Activated CD4-positive, CD25-positive, alpha-beta regulatory T cell treated with anti-CD3 and anti-CD28 coated beads, Interleukin-2, amount 50 U/mL, for 16 hours (primary cell): ENCODE measurements at regions not wholly inside any gene's neighbourhood (a gene's known extent, or its start where the extent isn't known, plus 50 kb on each side); places are given as distances from the start of the nearest gene placed in this dataset.
"Not testable (repeated sequence)": the region's sequence is repeated elsewhere in the genome, so short reads cannot be mapped to it uniquely, and the experiment has no call there.

ENCODE experiments used
- DNase-seq: peaks from one replicate; pipeline ENCODE4 v3.0.0-alpha.2; 2020; ENCODE audit warnings: low read depth, low spot score

DNA sequence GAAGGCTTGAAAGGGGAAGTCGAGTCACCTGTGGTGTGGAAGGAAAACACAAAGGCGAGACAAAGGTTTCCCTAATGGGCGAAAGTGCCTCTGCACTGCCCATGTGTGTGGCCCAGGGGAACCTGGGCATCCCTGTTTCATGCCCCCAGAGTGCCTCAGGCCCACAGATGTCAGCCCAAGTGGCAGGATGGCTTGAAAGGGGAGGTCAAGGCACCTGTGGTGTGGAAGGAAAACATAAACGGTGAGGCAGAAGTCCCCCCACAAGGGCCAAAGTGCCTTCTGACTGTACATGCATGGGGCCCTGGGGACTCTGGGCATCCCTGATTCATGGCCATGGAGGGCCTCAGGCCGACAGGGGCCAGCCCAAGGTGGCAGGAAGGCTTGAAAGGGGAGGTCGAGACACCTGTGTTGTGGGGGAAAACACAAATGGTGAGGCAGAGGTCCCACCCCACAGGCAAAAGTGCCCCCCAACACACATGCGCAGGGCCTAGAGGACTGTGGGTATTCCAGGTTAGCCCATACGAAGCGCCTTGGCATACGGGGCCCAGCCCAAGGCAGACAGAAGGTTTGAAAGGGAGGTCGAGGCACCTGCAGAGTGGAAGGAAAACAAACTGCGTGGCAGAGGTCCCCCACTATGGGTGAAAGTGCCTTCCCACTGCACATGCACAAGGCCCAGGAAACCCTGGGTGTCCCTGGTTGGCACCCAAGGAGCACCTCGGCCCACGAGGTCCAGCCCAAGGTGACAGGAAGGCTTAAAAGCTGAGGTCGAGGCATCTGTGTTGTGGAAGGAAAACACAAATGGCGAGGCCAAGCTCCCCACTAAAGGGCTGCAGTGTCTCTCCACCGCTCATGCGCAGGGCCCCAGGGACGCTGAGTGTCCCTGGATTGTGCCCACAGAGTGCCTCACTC lies 382.3 kb downstream of the ALG10 start:
- no peak for DNase-seq

DNA sequence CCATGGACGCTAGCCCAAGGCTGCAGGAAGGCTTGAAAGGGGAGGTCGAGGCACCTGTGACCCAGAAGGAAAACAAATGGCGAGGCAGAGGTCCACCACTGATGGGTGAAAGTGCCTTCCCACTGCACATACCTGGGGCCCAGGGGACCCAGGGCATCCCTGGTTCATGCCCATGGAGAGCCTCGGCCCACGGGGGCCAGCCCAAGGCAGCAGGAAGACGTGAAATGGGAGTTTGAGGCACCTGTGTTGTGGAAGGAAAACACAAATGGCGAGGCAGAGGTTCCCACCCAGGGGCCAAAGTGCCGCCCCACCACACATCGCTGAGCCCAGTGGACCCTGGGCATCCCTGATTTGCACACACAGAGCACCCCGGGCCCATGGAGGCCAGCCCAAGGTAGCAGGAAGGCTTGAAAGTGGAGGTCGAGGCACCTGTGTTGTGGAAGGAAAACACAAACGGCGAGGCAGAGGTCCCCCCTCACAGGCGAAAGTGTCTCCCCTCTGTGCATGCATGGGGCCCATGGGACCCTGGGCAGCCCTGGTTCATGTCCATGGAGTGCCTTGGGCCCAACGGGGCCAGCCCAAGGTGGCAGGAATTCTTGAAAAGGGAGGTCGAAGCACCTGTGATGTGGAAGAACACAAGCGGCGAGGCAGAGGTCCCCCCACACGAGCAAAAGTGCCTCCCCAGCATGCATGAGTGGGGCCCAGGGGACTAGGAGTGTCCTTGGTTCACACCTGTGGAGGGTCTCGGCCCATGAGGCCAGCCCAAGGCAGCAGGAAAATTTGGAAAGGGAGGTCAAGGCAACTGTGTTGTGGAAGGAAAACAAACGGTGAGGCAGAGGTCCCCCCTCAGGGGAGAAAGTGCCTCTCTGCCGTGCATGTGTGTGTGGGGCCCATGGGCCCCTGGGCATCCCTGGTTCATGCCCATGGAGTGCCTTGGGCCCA lies 383.3 kb downstream of the ALG10 start:
- DNase-seq: no peak

DNA sequence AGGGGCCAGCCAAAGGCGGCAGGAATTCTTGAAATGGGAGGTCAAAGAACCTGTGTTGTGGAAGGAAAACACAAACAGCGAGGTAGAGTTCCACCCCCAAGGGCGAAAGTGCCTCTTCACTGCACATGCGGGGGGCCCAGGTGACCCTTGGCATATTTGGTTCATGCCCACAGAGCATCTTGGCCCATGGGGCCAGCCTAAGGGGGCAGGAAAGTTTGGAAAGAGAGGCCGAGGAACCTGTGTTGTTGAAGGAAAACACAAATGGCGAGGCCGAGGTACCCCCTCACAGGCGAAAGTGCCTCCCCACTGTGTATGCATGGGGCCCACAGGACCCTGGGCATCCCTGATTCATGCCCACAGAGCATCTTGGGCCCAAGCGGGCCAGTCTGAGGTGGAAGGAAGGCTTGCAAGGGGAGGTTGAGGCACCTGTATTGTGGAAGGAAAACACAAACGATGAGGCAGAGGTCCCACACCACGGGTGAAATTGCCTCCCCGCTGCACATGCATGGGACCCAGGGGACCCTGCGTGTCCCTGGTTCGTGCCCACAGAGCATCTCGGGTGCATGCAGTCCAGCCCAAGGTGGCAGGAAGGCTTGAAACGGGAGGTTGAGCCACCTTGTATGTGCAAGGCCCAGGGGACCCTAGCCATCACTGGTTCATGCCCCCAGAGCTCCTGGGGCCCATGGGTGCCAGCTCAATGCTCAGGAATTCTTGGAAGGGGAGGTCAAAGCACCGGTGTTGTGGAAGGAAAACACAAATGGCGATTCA lies 384.1 kb downstream of the ALG10 start:
- DNase-seq: no peak

DNA sequence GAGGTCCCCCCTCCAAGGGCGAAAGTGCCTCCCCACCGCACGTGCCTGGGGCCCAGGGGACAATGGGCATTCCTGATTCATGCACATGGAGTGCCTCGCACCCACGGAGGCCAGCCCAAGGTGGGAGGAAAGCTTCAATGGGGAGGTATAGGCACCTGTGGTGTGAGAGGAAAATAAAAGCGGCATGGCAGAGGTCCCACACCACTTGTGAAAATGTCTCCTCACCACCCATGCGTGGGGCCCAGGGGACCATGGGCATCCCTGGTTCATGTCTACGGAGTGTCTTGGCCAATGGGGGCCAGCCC lies 384.7 kb downstream of the ALG10 start:
- no peak for DNase-seq

DNA sequence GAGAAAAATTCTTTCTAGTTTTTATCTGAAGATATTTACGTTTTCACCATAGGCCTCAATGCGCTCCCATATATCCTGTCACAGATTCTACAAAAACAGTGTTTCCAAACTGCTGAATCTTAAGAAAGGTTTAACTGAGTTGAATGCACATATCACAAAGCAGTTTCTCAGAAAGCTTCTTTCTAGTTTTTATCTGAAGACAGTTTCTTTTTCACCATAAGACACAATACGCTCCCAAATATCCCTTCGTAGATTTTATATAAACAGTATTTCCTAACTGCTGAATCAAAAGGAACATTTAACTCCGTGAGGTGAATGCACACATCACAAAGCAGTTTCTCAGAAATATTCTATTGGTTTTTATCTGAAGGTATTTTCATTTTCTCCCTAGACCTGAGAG lies 385.5 kb downstream of the ALG10 start:
- DNase-seq: no peak

DNA sequence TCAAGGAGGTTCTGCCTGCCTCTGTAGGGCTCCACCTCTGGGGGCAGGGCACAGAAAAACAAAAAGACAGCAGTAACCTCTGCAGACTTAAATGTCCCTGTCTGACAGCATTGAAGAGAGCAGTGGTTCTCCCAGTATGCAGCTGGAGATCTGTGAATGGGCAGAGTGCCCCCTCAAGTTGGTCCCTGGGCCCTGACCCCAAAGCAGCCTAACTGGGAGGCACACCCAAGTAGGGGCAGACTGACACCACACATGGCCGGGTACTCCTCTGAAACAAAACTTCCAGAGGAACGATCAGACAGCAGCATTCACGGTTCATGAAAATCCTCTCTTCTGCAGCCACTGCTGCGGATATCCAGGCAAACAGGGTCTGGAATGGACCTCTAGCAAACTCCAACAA lies 409.2 kb downstream of the ALG10 start:
- DNase-seq: not testable (repeated sequence)
